Lung microvascular endothelial cell (primary cell): ENCODE measurements at regions not wholly inside any gene's neighbourhood (a gene's known extent, or its start where the extent isn't known, plus 50 kb on each side); places are given as distances from the start of the nearest gene placed in this dataset.
"Not testable (repeated sequence)": the region's sequence is repeated elsewhere in the genome, so short reads cannot be mapped to it uniquely, and the experiment has no call there.

Experiments
- DNase-seq, 2 donors: peaks; one replicate each; pipeline versions ENCODE4 v3.0.0 to v3.0.0-alpha.2; 2010; ENCODE audit warnings: low read depth in 2 of 2

DNA sequence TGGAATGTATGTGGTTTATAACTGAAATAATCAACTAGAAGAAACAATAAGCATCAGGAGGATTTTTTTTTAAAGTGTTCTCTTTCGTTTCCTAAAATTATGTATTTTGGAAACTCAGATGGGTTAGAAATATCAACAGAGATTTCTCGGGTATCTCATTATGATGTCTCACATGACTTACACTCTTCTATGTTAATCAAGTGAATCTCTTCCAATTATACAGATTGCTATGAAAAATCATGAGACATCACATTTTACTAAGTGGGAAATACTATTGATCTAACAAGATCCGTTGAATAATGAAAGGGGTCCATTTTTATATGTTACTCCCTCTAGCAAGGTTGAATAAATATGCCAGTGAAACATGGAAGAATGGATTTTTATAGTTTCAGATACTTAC lies 54.7 kb upstream of the NRIP1 start:
- DNase-seq: no peak

DNA sequence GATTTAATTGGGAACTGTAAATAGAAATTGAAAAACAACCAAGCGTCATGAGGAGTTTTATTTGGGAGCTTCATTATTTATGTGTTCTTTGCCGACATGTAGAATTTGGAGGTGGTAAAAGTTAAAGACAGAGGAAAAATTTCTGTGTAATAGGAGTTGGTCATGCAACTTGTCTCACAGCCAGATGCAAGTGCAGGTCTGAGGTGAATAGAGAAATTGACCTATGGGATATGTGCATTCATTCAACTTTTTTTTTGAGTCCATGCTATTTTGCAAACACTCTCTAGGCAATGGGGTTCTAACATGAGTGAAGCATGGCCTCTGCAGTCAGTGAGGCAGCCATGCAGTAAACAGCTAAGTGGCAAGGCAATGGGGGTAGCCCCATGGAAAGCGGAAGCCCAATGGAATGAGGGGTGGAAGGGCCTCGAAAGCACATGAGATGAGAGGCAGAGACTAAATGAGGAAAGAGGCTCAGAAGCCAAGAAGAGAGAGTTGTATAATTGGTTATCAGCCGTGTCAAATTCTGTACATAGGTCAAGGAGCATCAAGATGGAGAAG lies 56.4 kb upstream of the NRIP1 start:
- DNase-seq: no peak

DNA sequence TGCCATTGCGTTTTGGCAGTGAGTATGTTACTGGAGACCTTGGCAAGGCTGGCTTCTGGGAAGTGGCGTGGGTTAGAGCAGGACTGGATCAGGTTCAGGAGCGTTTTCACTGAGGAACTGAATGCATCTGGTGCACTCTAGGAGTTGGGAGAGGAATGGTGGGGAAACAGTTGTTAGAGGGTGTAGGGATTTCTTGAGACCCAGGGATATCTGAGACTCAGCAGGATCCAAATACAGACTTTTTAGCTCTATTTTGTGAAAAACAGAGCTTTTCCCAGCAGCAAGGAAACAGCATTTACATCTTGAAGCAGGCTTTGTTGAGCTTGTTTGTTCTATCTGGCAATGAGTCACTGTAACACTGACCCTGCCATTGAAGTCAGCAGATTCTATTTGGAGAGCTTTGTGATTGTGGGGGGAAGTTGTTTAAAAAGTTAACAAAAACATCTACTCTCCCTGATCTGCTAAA lies 56.9 kb upstream of the NRIP1 start:
- DNase-seq: peak; percentile 5

DNA sequence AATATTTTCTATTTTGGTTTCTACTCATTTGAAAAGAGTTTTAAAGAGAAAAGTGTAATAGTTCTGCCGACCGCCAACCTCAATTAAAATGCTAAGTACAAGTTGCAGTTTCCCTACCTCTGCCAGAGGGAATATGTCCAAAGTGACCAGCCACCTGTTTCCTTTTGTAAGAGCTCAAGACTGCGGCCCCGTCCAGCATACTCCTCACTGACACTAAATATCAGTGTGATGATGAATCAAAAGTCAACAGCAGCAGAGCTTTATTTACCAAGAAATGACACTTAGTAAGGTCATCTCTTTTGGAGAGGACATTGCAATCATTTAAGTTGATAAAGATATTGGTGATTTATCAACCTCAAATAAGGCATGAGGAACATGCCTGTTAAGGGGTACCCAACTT lies 57.4 kb upstream of the NRIP1 start:
- no peak for DNase-seq

DNA sequence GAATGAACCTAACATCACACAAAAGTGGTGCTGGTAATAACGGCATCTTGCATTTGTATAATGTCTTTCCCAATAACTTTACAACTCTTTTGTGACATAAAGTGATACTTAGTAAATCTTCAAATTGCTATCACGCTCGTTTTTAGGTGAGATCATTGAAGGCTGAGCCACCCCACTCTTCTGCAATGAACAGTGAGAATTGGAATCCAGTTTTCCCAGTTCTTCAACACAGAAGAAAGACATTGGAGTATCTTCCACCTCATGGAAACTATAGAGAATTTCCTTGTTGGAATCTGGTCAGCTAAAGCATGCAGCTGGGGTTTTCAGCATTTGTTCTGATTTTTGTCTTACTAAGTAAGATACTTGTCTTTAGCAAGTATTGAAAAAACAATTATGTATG lies 59.9 kb upstream of the NRIP1 start:
- no peak for DNase-seq

DNA sequence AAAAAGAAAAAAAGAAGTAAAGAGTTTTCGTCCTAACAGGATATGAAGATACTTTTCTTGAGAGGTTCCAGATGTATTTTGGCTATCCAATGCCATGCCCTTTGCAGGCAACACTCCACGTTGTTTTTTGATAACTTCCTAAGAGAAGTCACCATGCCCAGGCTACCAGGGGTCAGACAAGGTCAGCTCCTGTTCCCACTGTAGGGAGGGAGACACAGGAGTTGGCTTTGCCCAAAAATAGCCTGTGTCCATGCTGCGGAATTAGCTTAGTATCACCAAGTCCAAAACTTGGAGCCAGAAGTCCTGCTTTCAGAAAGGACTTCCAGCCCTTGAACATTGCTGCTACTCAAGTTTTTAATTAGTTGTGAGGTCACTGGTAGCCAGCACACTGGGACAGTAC lies 62.1 kb upstream of the NRIP1 start:
- no peak for DNase-seq

DNA sequence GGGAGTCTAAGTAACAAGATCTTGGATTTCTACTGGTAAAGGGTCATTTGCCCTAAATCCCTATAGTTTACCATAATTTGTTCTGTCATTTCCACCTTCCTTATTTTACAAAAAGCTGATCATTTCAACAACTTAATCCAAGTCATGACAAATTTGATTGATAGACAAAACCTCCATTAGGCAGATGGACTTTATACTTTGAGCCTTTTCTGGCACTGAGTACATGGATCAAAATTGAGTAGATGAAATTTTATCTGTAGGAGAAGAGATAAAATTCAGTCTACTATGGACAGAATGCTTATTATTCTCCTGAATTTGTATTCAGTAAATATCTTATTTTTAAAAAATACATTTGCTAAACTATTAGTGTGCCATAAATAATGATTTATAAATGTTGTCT lies 62.6 kb upstream of the NRIP1 start:
- DNase-seq: no peak

DNA sequence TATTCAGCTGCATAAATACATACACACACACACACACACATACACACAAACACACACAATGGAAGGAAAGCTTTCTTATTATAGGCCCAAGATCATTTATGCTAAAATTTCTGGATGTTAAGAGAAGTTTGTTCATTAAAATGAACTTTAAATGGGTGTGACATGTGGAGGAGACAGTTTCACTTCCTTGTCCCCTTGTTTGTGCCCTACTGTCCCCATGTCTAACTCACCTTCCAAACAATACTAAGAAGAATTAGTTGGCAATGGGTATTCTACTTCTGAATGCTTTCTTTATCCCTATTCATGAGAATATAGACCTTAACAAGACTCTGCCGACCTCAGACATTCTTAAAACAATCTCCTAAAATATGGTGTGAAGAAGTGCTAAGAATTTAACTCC lies 63.5 kb upstream of the NRIP1 start:
- no peak for DNase-seq

DNA sequence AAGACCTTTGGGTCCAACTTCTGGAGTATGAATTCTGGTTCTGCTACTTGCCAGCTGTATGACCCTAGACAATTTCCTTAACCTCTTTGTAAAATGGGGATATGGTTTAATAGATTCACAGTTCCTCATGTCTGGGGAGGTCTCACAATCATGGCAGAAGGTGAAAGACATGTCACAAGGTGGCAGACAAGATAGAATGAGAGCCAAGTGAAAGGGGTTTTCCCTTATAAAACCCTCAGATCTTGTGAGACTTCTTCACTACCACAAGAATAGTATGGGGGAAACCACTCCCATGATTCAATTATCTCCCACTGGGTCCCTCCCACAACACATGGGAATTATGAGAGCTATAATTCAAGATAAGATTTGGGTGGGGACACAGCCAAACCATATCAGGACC lies 63.9 kb upstream of the NRIP1 start:
- DNase-seq: not testable (repeated sequence)

DNA sequence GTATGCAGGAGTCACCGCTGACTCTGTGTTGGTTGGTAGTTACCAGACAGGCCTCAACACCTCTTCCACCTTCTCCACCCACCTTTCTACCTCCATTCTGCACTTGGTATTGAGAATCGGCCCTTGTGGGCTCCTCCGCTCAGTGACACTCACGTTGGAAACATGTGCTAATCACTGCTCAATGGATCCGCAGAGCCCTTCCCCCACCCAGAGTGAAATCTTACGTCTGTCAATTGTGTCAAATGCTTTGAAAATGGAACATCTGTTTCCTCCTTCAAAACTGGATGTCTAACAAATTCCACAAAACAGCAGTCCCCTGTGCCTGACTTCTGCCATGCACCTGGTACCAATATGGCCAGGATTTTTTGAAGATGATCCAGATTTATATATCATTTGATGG lies 65.5 kb upstream of the NRIP1 start:
- DNase-seq: no peak

DNA sequence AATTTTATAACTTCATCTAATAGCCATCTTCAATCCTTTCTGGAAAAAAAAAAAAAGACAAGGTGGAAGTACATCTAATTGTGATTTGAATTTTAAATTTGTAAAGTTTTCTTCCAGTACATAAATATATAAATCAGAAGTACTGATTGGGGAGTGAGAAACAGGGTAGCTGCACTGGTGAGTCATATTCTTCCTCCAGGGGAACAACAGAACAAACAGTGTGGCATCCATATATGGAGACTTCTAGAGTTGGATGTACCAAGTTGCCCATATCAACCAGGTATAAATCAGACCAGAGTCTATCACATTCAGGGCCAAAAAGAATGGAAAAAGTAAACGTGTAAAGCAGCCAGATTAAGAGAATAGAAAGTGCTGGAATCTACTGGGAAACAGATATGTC lies 66.0 kb upstream of the NRIP1 start:
- no peak for DNase-seq

DNA sequence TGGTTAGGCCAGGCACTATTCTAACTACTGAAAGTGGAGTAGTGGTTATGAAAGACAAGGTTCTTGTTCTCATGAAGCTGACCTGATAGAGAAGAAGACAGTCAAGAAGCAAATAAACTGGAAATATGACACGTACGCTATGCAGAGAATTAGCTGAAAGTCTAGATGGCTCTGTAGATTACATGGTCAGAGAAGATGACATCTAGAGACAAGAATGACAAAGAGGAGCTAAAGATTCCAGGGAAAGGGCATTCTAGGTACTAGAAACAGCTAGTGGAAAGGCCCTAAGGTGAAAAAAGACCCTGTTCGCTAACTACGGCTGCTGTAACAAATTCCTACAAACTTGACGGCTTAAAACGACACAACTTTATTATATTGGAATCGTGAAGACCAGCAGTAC lies 68.0 kb upstream of the NRIP1 start:
- DNase-seq: no peak

DNA sequence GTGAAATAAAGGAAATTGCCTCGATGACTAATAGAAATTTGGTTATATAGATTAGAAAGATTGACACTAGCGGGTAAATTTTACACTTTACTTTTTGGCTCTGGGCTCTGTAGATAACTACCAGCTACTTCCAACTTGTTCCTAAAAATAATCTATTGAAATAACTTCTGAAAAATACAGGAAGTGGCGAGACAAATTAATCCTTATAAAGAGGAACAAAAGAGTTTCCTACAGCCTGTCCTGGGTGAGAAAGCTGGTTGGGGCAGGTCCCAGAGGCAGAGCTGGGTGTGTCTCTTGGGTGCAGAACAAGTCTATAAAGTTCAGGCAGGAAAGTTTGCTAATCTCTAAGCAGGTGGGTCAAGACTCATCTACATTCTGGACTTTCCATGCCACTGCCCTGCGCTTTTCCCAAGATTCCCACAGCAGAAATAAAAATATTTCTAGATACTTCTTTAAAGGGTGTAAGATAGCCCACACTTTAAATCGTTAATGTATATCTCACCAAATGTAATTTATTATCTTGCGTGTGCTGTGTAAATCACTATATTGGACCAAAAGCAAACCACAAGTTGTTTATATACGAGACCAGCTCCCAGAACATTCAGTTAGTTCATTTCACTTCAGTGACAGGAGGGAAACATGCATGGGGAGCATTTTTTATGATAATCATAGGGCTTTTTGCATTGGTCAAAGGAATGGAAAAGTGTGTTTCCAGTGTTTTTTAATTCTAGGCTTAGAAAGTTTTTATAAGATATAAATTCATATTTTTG lies 70.1 kb upstream of the NRIP1 start:
- no peak for DNase-seq

DNA sequence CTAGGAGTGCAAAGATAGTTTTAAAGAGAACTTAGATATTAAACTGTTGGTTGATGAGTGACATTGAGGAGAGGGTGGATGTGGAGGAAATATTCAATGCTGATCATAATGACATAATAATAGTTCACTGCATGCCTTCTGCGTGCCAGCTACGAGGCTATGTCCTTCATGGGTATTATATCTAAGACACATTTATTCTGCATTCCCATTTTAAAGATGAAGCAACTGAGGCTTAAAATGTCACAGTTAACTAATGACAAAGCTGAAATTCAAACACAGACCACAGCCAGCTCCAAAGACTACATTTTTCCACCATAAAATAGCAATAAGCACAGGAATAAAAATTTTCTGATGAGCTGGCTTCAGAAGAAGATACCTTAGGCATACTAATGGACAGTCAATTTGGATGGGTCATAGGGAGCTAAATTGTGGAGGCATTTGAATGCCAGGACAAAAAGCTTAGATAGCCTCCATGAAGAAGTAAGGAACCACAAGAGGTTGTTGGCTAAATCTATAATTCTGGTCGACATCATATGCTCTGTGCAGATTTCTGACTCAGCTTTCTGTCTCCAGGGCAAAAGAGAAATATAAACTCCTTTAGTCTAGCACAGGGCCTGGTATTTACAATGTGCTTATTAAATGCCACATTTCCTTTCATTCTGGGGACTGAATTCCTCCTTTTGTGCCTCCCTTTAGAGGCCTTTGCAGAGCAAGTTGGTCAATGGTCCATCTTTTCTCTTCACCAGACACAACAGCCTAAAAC lies 71.2 kb upstream of the NRIP1 start:
- no peak for DNase-seq

DNA sequence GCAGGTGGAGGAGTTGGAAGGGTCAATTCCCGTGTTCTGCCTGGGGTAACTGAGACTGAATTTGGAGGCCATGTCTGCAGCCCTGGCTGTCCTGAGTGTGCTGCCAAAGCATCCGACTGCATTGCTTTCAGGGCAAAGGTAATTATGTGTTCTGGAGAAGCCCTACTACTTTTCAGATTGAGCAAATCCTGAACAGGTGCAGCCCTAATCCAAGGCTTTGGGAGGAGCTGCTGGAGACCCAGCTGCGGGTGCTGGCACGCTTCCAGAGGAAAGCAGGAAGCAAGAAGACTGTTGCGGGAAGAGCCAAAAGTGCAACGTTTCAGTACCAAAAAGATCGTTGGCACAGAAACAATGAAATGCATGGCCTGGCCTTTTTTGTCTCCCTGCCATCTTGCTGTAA lies 73.7 kb upstream of the NRIP1 start:
- no peak for DNase-seq

DNA sequence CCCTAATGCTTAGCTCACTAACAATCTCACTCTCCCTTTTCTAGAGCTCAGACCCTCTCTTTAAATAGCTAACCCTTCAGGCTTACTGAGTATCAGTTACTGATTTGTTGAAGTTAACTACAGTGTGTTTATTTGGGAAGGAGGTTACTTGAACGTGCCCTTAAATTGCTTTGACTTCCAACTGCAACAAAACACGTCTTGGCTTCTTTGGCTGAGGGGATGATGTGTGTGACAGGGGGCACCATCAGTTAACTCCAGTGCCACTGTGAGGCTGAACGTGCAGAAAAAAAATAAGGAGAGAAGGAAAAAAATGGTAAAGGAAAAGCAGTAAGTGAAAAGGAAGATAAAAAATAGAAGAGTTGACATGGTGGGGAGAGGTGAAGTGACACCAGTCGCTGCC lies 75.1 kb upstream of the NRIP1 start:
- DNase-seq: no peak

DNA sequence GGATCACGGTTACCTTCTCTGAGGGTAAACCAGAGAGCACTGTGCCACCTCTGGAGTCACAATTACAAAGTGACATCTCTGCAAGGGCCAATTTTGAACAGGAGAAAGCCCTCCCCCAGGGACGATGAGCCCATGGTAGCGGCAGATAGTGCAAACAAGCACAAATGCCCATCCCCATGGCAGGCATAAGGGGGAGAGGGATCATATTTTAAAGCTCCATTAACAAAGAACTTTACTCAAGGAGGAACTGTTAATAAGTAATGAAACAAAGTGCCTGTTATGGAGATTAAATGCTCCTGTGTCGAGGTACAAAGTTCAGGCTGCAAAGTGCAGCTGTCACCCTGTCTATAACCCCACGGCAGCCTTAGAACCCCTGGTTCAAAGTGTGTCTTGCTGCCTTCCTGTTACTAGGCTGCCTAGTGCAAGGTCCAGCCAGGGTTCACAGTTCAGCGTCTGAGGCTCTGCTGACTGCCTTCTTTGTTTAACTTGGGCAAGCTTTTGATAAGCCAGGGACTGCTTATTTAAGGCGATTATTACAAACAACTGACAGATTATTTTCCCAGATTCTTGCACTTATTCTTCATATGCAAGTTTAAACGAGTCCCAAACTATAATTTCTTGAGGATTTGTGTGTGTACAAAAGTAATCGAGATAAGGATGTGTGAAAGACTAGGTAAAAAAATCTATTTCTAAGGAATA lies 75.7 kb upstream of the NRIP1 start:
- DNase-seq: no peak

DNA sequence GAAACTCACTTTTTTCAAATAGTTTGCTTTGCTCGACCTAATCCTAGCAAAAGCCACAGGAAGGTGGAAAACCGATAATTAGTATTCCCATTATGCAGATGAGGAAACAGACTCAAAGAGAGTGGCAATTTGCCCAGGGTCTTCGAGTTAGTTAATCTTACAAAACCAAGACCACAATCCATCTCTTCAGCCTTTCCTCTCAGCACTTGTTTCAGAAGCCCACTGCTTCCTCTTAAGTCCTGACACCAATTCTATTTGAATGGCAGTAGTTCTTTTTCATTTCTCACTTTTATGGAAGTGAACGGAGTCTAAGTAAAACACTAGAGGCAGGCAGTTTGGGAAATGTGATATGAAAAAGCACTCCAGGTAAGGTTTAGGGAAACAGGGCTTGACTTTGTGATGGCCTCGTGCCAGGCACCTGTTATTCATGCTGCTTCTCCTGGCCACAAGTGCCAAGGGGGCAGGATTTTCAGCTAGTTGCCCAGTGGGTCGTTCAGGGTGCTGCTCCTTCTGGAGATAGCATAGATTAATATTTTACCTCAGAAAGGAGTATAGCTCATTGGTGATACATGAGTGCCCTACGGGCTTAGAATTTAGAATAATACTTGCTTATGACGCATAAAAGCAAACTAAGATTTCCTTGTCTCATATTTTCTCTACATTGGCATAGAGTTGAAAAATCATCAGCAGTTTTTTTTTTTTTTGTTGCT lies 76.6 kb upstream of the NRIP1 start:
- no peak for DNase-seq

DNA sequence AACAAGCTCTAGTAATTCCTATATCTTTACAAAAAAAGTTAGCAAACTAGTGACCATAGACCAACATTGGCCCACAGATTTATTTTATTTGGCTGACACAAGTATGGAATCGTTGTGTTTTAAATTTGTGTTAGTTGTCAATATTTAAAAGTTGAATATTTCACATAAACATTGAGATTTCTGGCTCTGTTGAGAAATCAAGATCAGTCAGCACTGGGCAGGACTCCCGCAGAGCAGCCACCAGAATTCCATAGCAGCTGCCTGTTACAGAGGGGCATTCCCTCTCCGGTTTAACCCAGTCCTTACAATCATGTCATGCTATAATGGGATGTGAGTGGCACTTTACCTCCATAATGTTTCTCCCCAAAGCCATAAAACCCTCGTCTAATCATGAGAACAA lies 79.2 kb upstream of the NRIP1 start:
- no peak for DNase-seq

DNA sequence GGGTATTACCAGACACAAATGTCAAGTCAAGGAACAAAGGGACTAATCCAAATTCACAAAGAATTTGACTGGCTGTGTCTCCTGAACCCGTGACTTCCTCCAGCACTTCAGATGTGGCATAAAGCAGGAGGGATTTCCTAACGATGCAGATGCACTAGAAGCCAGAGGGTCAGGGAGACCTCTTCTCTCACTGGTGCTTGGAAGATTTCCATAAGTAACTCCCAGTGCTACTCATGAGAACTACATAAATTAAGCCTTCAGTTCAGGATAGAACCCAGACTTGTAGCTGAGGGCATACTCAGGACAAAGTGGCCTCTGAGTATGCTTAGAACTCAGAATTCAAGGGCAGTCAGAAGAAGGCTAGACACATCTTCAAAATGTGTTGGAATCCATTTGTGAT lies 83.6 kb upstream of the NRIP1 start:
- DNase-seq: no peak

DNA sequence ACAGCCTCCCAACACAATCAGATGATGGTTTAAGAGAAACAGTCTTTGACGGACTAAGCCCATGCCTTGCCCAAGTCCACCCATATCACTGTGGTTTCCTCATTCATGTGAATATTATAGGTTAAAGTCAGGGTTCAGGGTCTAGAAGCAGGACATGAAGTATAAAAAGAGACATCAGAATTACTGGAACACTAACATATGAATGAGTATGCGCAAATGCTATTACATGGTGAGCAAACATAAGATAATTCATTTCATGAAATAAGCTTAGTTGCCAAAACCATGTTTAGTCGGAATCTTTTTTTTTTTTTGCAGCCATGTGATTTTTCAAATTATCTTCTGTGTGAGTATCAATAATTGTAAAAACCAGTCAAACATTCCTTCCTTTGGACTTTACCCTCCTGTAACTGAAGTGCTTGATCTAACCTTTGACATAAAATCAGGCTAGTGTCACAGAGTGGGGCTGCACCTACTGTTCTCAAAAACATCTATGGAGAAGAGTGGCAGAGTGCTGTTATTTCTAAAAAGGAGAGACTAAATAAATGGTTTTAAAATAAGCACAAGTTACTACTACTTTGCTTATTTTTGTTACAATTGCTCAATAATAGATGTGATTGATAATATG lies 84.9 kb upstream of the NRIP1 start:
- no peak for DNase-seq
